Central memory CD8-positive, alpha-beta T cell (primary cell): ENCODE measurements at regions not wholly inside any gene's neighbourhood (a gene's known extent, or its start where the extent isn't known, plus 50 kb on each side); places are given as distances from the start of the nearest gene placed in this dataset.

Experiments
- ATAC-seq: fragments of 150-1000 bp; cut with Tn5 transposase; replicated peaks from 2 replicates; pipeline ENCODE4 v1.10.0; 2022; ENCODE audit warnings: mild to moderate bottlenecking, moderate FRiP score, moderate number of reproducible peaks; ENCODE audit not compliant: poor library complexity, severe bottlenecking; ENCODE audit errors: extremely low read depth
- DNase-seq, 2 donors: peaks; one replicate each; pipeline ENCODE4 v3.0.0; 2021; ENCODE audit warnings: low spot score in 2 of 2
- H3K27ac Mint-ChIP-seq: one replicate; pipeline ENCODE4 v1.8.0; 2022; ENCODE audit warnings: low read depth, mild to moderate bottlenecking, moderate library complexity, mixed read lengths
- H3K27me3 Mint-ChIP-seq: one replicate; pipeline ENCODE4 v1.8.0; 2022; ENCODE audit warnings: mixed read lengths
- H3K36me3 Mint-ChIP-seq: one replicate; pipeline ENCODE4 v1.8.0; 2022; ENCODE audit warnings: mild to moderate bottlenecking, moderate library complexity, mixed read lengths; ENCODE audit not compliant: insufficient read depth
- H3K4me1 Mint-ChIP-seq: one replicate; pipeline ENCODE4 v1.8.0; 2022; ENCODE audit warnings: mixed read lengths
- H3K4me3 Mint-ChIP-seq: one replicate; pipeline ENCODE4 v1.8.0; 2022; ENCODE audit warnings: mild to moderate bottlenecking, moderate library complexity, mixed read lengths
- H3K9me3 Mint-ChIP-seq: one replicate; pipeline ENCODE4 v1.8.0; 2022; ENCODE audit warnings: mixed read lengths

- Mint-ChIP-seq H3K9me3 (peaks cover 8% of the 10 kb centered on the region), H3K4me3 (no peak overlapping the region), H3K27ac (no peak overlapping the region), H3K4me1 (no peaks in the 10 kb centered on the region), H3K36me3 (no peaks in the 10 kb centered on the region), H3K27me3 (no peaks in the 10 kb centered on the region)
- DNase-seq: no peak
- ATAC-seq: no peak
These were observed 560.8 kb upstream of the JAG1 start for GRCh38 chr20:11234608-11235007.

- H3K36me3 Mint-ChIP-seq: no peaks in the 10 kb centered on the region
- H3K4me3 Mint-ChIP-seq: no peak overlapping the region
- DNase-seq (no peak), ATAC-seq (no peak)
- no peak overlapping the region for H3K27ac Mint-ChIP-seq
- H3K9me3 Mint-ChIP-seq: peaks cover 8% of the 10 kb centered on the region
- no peaks in the 10 kb centered on the region for H3K27me3 Mint-ChIP-seq
- no peaks in the 10 kb centered on the region for H3K4me1 Mint-ChIP-seq
These were observed 561.3 kb upstream of the JAG1 start for GRCh38 chr20:11235058-11235457.

- Mint-ChIP-seq H3K27ac (no peak overlapping the region), H3K27me3 (no peaks in the 10 kb centered on the region), H3K36me3 (no peaks in the 10 kb centered on the region), H3K4me3 (no peak overlapping the region), H3K4me1 (no peaks in the 10 kb centered on the region), H3K9me3 (peaks cover 14% of the 10 kb centered on the region)
- no peak for ATAC-seq
- no peak for DNase-seq
These were observed 568.5 kb upstream of the JAG1 start for GRCh38 chr20:11242320-11242719.

- ATAC-seq (no peak), DNase-seq (no peak)
- peaks cover 6% of the 10 kb centered on the region for H3K9me3 Mint-ChIP-seq
- no peaks in the 10 kb centered on the region for H3K36me3 Mint-ChIP-seq
- no peaks in the 10 kb centered on the region for H3K4me1 Mint-ChIP-seq
- no peak overlapping the region for H3K4me3 Mint-ChIP-seq
- no peaks in the 10 kb centered on the region for H3K27me3 Mint-ChIP-seq
- no peak overlapping the region for H3K27ac Mint-ChIP-seq
These were observed 571.6 kb upstream of the JAG1 start for GRCh38 chr20:11245431-11245830.

DNA sequence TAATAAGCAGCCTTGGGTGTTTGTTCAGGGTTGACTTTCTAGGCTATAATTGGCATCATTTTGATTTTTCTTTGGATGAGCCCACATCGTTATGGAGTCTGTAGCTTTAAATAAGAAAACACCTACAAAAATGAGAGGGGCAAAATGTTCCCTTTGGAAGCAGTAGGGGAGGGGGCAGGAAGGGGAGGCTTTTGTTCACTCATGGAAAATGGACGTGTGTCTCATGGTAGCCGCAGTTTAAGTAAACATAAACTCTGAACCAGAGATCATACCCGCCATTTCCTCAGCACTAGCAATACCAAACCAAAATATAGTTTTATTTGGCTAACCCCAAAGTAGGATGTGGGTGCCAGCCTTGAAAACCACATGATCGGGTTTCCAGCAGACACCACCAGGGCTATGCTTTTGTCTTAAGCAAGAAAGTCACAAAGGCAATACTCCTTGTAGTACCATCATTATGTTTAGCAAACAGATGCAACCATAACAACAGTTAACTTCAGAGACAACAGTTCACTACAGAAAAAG is 572.5 kb upstream of the JAG1 start:
- DNase-seq (no peak), ATAC-seq (no peak)
- Mint-ChIP-seq H3K9me3 (peaks cover 6% of the 10 kb centered on the region), H3K4me1 (no peaks in the 10 kb centered on the region), H3K4me3 (no peak overlapping the region), H3K27me3 (no peaks in the 10 kb centered on the region), H3K27ac (no peak overlapping the region), H3K36me3 (no peaks in the 10 kb centered on the region)

DNA sequence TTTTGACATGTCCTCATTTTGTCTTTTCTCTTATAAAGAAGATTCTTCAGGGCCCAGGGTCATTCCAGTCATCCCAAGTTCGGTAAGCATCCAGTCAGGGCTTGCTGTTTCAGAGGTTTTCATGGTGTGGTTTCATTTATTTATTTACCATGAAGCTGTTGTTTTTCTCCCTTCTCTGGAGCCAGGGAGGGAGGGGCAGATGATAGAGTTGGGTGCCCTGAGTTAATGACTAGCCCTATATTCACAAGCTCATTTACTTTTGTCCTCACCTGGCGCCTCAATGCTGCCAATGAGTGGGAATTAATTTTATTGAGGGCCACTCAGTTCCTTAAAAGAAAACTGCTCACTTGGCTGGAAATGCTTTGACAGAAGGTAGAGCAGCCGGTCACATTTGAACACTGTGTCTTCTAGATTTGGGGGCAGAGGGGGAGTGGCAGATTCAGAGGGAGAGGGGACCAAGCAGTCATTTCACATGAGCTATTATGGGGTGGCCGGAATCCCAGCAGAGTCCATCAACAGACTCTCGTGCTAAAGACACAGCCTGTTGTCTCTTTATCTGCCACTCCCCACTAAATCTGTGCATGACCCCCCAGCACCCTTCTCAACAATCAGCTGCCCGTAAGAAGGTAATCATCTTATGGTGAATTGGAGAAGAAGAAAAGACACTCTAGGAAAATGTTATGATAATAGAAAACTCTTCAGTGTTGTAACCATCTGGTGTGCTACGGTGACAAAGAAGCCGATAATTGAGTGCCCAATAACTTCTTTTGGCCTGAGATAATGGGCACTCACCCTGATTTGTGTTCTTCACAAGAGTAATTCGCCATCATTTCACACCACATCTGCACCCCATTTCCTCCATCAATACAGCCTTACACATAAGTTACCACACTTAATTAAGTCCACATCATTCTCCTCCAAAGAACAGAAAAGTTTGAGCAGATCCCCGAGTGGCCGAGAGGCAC is 573.5 kb upstream of the JAG1 start:
- DNase-seq (no peak), ATAC-seq (no peak)
- H3K36me3 Mint-ChIP-seq: no peaks in the 10 kb centered on the region
- peaks cover 5% of the 10 kb centered on the region for H3K9me3 Mint-ChIP-seq
- H3K27me3 Mint-ChIP-seq: no peaks in the 10 kb centered on the region
- H3K4me1 Mint-ChIP-seq: no peaks in the 10 kb centered on the region
- no peak overlapping the region for H3K27ac Mint-ChIP-seq
- no peak overlapping the region for H3K4me3 Mint-ChIP-seq

GRCh38 chr20:11248011-11248409 is 574.2 kb upstream of the JAG1 start:
- no peak overlapping the region for H3K27ac Mint-ChIP-seq
- H3K27me3 Mint-ChIP-seq: no peaks in the 10 kb centered on the region
- no peaks in the 10 kb centered on the region for H3K36me3 Mint-ChIP-seq
- ATAC-seq: no peak
- H3K9me3 Mint-ChIP-seq: peaks cover 3% of the 10 kb centered on the region
- H3K4me3 Mint-ChIP-seq: no peak overlapping the region
- no peaks in the 10 kb centered on the region for H3K4me1 Mint-ChIP-seq
- no peak for DNase-seq

- no peaks in the 10 kb centered on the region for H3K27me3 Mint-ChIP-seq
- H3K4me1 Mint-ChIP-seq: no peaks in the 10 kb centered on the region
- ATAC-seq (no peak), DNase-seq (no peak)
- no peaks in the 10 kb centered on the region for H3K36me3 Mint-ChIP-seq
- H3K9me3 Mint-ChIP-seq: peaks cover 12% of the 10 kb centered on the region
- H3K4me3 Mint-ChIP-seq: no peak overlapping the region
- H3K27ac Mint-ChIP-seq: no peak overlapping the region
These were observed 575.2 kb upstream of the JAG1 start for GRCh38 chr20:11248687-11249638.

- Mint-ChIP-seq H3K4me3 (no peak overlapping the region), H3K27me3 (no peaks in the 10 kb centered on the region), H3K27ac (no peak overlapping the region), H3K9me3 (peaks cover 12% of the 10 kb centered on the region), H3K36me3 (no peaks in the 10 kb centered on the region), H3K4me1 (no peaks in the 10 kb centered on the region)
- ATAC-seq (no peak), DNase-seq (no peak)
These were observed 575.9 kb upstream of the JAG1 start for GRCh38 chr20:11249683-11250082.

GRCh38 chr20:11252447-11252846 is 578.6 kb upstream of the JAG1 start:
- no peaks in the 10 kb centered on the region for H3K27me3 Mint-ChIP-seq
- DNase-seq (no peak), ATAC-seq (no peak)
- peaks cover 16% of the 10 kb centered on the region for H3K9me3 Mint-ChIP-seq
- no peak overlapping the region for H3K4me3 Mint-ChIP-seq
- no peak overlapping the region for H3K27ac Mint-ChIP-seq
- no peaks in the 10 kb centered on the region for H3K4me1 Mint-ChIP-seq
- H3K36me3 Mint-ChIP-seq: no peaks in the 10 kb centered on the region

GRCh38 chr20:11255455-11255854 is 581.7 kb upstream of the JAG1 start:
- no peak overlapping the region for H3K27ac Mint-ChIP-seq
- H3K4me3 Mint-ChIP-seq: no peak overlapping the region
- peaks cover 16% of the 10 kb centered on the region for H3K9me3 Mint-ChIP-seq
- H3K4me1 Mint-ChIP-seq: no peaks in the 10 kb centered on the region
- H3K36me3 Mint-ChIP-seq: no peaks in the 10 kb centered on the region
- no peak for ATAC-seq
- no peaks in the 10 kb centered on the region for H3K27me3 Mint-ChIP-seq
- no peak for DNase-seq

- Mint-ChIP-seq H3K27me3 (no peaks in the 10 kb centered on the region), H3K4me3 (no peak overlapping the region), H3K27ac (no peak overlapping the region), H3K4me1 (no peaks in the 10 kb centered on the region), H3K9me3 (peaks cover 16% of the 10 kb centered on the region), H3K36me3 (no peaks in the 10 kb centered on the region)
- ATAC-seq: no peak
- DNase-seq: no peak
These were observed 582.1 kb upstream of the JAG1 start for GRCh38 chr20:11255860-11256259.
